HG03571 (cell line): ENCODE measurements at regions not wholly inside any gene's neighbourhood (a gene's known extent, or its start where the extent isn't known, plus 50 kb on each side); places are given as distances from the start of the nearest gene placed in this dataset.

Experiments used
- ATAC-seq: cut with Tn5 transposase; IDR thresholded peaks from one replicate; pipeline ENCODE4 v1.9.1; 2021; ENCODE audit not compliant: unreplicated experiment

DNA sequence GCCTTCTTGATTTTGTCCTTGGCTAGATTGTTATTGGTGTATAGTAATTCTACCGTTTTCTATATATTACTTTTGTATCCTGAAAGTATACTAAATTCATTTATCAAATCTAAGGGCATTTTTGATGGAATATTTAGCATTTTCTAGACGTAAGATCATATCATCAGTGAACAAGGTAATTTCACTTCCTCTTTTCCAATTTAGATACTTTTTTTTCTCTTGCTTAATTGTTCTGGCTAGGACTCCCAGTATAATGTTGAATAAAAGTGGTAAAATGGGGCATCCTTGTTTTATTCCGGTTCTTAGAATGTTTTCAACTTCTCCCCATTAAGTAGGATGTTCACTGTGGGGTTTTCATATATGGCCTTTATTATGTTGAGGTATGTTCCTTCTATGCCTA lies 260.7 kb downstream of the POLR1F start:
- no peak for ATAC-seq

GRCh38 chr7:19442016-19442785 lies 266.6 kb downstream of the POLR1F start:
- ATAC-seq: no peak

DNA sequence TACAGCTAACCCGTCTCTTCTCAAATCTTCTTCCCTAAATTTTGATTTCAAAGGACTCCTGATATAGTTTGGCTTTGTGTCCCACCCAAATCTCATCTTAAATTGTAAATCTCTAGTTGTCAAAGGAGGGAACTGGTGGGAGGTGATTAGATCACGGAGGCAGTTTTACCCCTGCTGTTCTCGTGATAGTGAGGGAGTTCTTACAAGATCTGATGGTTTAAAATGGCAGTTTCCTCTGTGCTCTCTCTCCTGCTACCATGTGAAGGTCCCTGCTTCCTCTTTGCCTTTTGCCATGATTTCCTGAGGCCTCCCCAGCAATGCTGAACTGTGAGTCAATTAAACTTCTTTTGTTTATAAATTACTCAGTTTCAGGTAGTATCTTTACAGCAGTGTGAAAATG lies 269.3 kb downstream of the POLR1F start:
- no peak for ATAC-seq

- ATAC-seq: no peak
Measured at GRCh38 chr7:19437446-19437845, 271.4 kb downstream of the POLR1F start.

DNA sequence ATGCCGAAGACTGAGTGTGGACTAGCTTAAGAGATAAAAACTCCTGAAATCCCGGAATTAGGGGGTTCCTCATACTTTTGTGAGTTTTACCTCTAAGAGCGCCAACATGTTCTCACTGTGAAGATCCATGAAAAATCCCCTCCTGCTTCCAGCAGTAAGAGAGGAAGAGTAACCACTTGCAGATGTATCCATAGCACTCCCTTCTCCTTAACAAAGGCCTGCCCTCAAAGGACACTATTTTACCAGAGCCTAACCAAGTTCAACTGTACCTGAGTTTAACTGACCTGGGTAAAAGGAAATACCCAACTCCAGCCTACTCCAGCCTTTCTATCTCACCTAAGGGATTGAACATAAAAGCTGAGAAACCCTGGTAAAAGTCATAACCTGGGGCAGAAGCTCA lies 280.9 kb downstream of the POLR1F start:
- ATAC-seq: no peak

- no peak for ATAC-seq
Measured at GRCh38 chr7:19421861-19422260, 276.6 kb upstream of the FERD3L start.

- ATAC-seq: no peak
Measured at GRCh38 chr7:19417231-19417630, 272.0 kb upstream of the FERD3L start.

DNA sequence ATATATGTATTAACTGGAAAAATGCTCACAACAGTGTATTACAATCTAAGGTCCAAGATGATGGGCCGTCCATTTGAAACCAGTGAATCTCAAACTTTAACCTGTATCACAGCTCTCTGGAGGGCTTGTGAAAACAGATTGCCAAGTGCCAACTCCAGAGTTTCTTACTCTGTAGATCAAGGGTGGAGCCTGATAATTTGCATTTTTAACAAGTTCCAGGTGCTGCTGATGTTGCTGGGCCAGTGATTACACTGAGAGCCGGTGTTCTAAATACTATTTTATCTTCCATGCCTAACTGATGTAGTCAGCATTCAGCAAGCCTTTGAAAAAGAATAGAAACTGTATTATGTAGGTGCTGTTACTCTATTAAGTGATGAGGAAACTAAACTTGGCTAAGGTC lies 269.9 kb upstream of the FERD3L start:
- no peak for ATAC-seq

DNA sequence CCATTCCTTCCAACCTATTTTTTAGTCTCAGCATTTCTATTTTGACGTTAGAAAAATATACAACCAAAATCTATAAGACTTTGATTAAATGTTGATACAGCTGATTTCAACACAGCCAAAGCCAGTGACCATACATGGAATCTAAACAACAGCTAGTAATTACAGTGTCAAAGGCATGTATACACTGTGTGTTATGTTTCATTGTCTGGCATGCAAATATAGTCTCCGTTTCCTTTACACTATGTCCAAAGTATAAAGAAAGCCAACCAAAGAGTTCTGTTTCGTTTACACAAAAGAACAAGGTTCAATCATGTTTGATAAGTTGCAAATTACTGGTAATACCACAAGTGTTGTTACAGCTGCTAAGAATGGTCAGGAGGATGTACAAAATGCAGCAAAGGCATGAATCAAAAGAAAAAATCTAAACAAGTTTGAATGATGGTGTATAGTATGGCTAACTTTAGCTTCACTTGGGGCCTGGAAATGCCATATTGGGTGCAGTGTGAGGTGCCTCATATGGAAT lies 268.3 kb upstream of the FERD3L start:
- no peak for ATAC-seq

- ATAC-seq: no peak
Measured at GRCh38 chr7:19410691-19411090, 265.5 kb upstream of the FERD3L start.

GRCh38 chr7:19410106-19410505 lies 264.9 kb upstream of the FERD3L start:
- no peak for ATAC-seq

DNA sequence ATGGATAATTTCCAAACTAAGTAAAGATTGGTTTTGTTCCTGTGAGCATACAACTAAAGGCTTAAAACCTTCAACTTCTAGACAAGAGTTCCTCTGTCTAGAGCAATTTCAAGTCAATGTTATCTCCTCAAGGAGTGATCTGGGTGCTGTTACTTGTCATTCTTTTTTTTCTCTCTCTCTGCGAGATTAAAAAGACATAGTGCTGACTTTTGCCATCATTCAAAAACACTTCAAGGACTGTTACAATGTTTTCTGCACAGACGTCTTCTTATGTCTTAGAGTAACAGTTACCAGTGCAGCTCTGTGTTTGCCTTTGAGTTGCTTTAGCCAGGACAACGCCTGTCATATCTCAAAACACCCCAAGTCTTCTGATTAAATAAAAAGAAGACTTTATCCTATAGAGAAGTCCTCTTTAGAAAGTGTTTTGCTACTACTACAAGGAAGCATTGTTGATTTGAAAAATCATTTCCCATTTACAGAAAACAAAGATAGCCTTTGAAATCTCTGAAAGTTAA lies 263.5 kb upstream of the FERD3L start:
- no peak for ATAC-seq

- ATAC-seq: no peak
Measured at GRCh38 chr7:19407270-19407669, 262.0 kb upstream of the FERD3L start.

- no peak for ATAC-seq
Measured at GRCh38 chr7:19405541-19405940, 260.3 kb upstream of the FERD3L start.

DNA sequence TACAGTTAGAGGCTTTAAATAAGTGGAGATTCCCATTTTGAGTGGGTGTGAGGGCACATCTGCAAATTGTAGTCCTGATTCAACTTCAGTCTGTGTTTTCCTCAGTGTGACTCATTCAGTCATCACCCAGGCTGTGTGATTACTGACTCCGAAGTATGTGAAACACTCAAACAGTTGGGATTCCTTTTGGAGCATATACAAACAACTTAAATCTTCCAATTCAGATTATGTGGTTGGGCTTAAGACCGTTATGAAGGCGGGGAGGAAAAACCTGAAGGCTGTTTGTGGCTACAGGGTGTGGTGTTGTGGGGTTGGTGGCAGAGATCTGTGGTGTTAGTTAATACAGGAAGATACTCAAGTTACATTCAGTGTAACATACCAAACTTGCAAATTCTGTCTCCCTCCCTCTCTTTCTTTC lies 259.7 kb upstream of the FERD3L start:
- ATAC-seq: no peak

GRCh38 chr7:19403691-19404090 lies 258.5 kb upstream of the FERD3L start:
- no peak for ATAC-seq

- no peak for ATAC-seq
Measured at GRCh38 chr7:19401461-19401860, 256.2 kb upstream of the FERD3L start.

DNA sequence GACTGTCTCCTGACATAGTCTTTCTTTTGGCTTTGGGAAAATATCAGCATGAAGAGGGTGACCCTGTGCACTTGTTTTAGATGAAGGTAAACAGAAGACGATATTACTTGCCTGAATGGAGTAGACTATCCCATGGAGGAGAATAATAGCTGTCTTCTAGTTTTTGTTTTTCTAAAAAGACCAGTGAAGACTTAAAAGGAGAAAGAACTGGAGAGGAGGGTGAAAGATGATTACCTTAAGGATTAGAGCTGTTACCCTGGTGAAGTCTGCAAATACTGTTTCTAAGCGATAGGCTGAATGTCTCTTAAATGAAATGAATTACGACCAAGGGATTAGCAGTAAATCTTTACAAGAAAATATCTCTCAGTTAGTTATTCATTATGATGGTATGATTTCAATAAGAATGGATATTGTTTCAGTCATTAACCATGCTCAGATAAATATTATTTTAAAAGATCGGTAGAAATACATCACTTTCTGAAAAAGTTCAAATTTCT lies 255.6 kb upstream of the FERD3L start:
- no peak for ATAC-seq

- peak; percentile 95 for ATAC-seq
Measured at GRCh38 chr7:19397911-19398310, 252.7 kb upstream of the FERD3L start.

- ATAC-seq: no peak
Measured at GRCh38 chr7:19392246-19392645, 247.0 kb upstream of the FERD3L start.

- no peak for ATAC-seq
Measured at GRCh38 chr7:19390795-19391194, 245.6 kb upstream of the FERD3L start.

- ATAC-seq: no peak
Measured at GRCh38 chr7:19381321-19381720, 236.1 kb upstream of the FERD3L start.

GRCh38 chr7:19378345-19378714 lies 233.1 kb upstream of the FERD3L start:
- ATAC-seq: no peak
